ENCODE measurements at regions not wholly inside any gene's neighbourhood (a gene's known extent, or its start where the extent isn't known, plus 50 kb on each side); places are given as distances from the start of the nearest gene placed in this dataset.

GRCh38 chr7:42611289-42611928 lies 300.5 kb downstream of the C7orf25 start:
- H3K36me3 ChIP-seq (ENCODE audit: control insufficient read depth, insufficient read depth, low read length) = no peaks in the 10 kb centered on the region
- H3K4me3 ChIP-seq (replicated peaks; ENCODE audit: low read depth, low read length) = no peak overlapping the region
- DNase-seq (ENCODE audit: extremely low read depth, insufficient read length) = no peak
- TF ChIP-seq CTCF (IDR thresholded peaks at IDR 0.05; ENCODE audit: insufficient read depth, low read length, poor library complexity, severe bottlenecking) = no peak
- H3K27me3 ChIP-seq (replicated peaks; ENCODE audit: control insufficient read depth, insufficient read depth, low read length) = no peaks in the 10 kb centered on the region

GRCh38 chr7:42606193-42606905 lies 305.5 kb downstream of the C7orf25 start:
- H3K27me3 ChIP-seq (replicated peaks; ENCODE audit: control insufficient read depth, insufficient read depth, low read length) = no peaks in the 10 kb centered on the region
- TF ChIP-seq CTCF (IDR thresholded peaks at IDR 0.05; ENCODE audit: insufficient read depth, low read length, poor library complexity, severe bottlenecking) = no peak
- no peak overlapping the region for H3K4me3 ChIP-seq (replicated peaks; ENCODE audit: low read depth, low read length)
- H3K36me3 ChIP-seq (ENCODE audit: control insufficient read depth, insufficient read depth, low read length) = no peaks in the 10 kb centered on the region
- DNase-seq (ENCODE audit: extremely low read depth, insufficient read length) = no peak

- Histone ChIP-seq H3K4me3 (replicated peaks; ENCODE audit: low read depth, low read length) (no peak overlapping the region), H3K36me3 (ENCODE audit: control insufficient read depth, insufficient read depth, low read length) (no peaks in the 10 kb centered on the region), H3K27me3 (replicated peaks; ENCODE audit: control insufficient read depth, insufficient read depth, low read length) (no peaks in the 10 kb centered on the region)
- no peak for TF ChIP-seq CTCF (IDR thresholded peaks at IDR 0.05; ENCODE audit: insufficient read depth, low read length, poor library complexity, severe bottlenecking)
- no peak for DNase-seq (ENCODE audit: extremely low read depth, insufficient read length)
Observed at GRCh38 chr7:42605406-42606192, 306.3 kb downstream of the C7orf25 start.

GRCh38 chr7:42603496-42603895 lies 308.4 kb downstream of the C7orf25 start:
- Histone ChIP-seq H3K36me3 (ENCODE audit: control insufficient read depth, insufficient read depth, low read length) (no peaks in the 10 kb centered on the region), H3K4me3 (replicated peaks; ENCODE audit: low read depth, low read length) (no peak overlapping the region), H3K27me3 (replicated peaks; ENCODE audit: control insufficient read depth, insufficient read depth, low read length) (no peaks in the 10 kb centered on the region)
- TF ChIP-seq CTCF (IDR thresholded peaks at IDR 0.05; ENCODE audit: insufficient read depth, low read length, poor library complexity, severe bottlenecking) = no peak
- DNase-seq (ENCODE audit: extremely low read depth, insufficient read length) = no peak

GRCh38 chr7:42597300-42597699 lies 314.6 kb downstream of the C7orf25 start:
- no peak overlapping the region for H3K4me3 ChIP-seq (replicated peaks; ENCODE audit: low read depth, low read length)
- no peak for TF ChIP-seq CTCF (IDR thresholded peaks at IDR 0.05; ENCODE audit: insufficient read depth, low read length, poor library complexity, severe bottlenecking)
- no peaks in the 10 kb centered on the region for H3K27me3 ChIP-seq (replicated peaks; ENCODE audit: control insufficient read depth, insufficient read depth, low read length)
- no peak for DNase-seq (ENCODE audit: extremely low read depth, insufficient read length)
- no peaks in the 10 kb centered on the region for H3K36me3 ChIP-seq (ENCODE audit: control insufficient read depth, insufficient read depth, low read length)
